BLaER1 treated with 17β-estradiol and CSF1 and Interleukin-3, amounts not matched to agents 10 nM and 100 nM (cell line): ENCODE measurements at regions not wholly inside any gene's neighbourhood (a gene's known extent, or its start where the extent isn't known, plus 50 kb on each side); places are given as distances from the start of the nearest gene placed in this dataset.

Experiments
- H3K27ac ChIP-seq, 11 experiments: shearing (Covaris generic); formaldehyde crosslinking; 2 replicates each; pipeline ENCODE4 v1.8.1; 2022
- H3K27me3 ChIP-seq, 11 experiments: shearing (Covaris generic); formaldehyde crosslinking; 2 replicates each; pipeline ENCODE4 v1.8.1; 2022
- H3K36me3 ChIP-seq, 11 experiments: shearing (Covaris generic); formaldehyde crosslinking; 2 replicates each; pipeline ENCODE4 v1.8.1; 2022
- H3K4me1 ChIP-seq, 10 experiments: shearing (Covaris generic); formaldehyde crosslinking; 2 replicates each; pipeline ENCODE4 v1.8.1; 2022
- H3K4me2 ChIP-seq, 11 experiments: shearing (Covaris generic); formaldehyde crosslinking; 2 replicates each; pipeline ENCODE4 v1.8.1; 2022
- H3K4me3 ChIP-seq, 10 experiments: shearing (Covaris generic); formaldehyde crosslinking; 2 replicates each; pipeline ENCODE4 v1.8.1; 2022
- H3K9ac ChIP-seq, 11 experiments: shearing (Covaris generic); formaldehyde crosslinking; 2 replicates each; pipeline ENCODE4 v1.8.1; 2022
- H3K9me3 ChIP-seq, 11 experiments: shearing (Covaris generic); formaldehyde crosslinking; replicated peaks in 1 of 11; 2 replicates each; pipeline ENCODE4 v1.8.1; 2022
- H4K20me1 ChIP-seq, 11 experiments: shearing (Covaris generic); formaldehyde crosslinking; 2 replicates each; pipeline ENCODE4 v1.8.1; 2022
- Cebpa-rat ChIP-seq, 11 experiments: shearing (Covaris generic); IDR thresholded peaks; 2 replicates each; pipeline ENCODE4 v1.8.1; 2022

DNA sequence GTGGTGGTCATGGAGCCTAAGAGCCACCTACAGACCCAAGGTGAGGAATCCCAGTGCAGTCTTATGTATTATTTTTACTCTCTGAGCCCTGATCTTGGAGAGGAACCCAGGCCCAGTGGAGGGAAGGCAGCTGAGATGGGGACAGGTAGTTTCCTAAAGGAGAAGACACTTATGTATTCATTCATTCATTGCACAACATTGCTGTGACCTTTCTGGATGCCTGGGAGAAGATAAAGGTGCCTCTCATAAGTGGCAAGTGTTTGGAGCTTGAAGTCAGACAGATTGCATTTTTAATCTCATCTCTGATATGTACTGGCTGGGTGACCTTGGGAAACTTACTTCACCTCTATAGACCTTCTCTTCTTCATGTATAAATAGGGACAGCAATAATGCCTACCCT is 111.1 kb downstream of the CEBPB start:
- Histone ChIP-seq H3K9me3 (no peaks in the 10 kb centered on the region), H3K36me3 (no peaks in the 10 kb centered on the region), H3K9ac (no peak overlapping the region), H3K4me3 (no peak overlapping the region), H3K27me3 (no peaks in the 10 kb centered on the region; a peak in 1 of 22 replicates), H3K27ac (no peak overlapping the region), H3K4me1 (peaks cover 31 to 78% (median 62%) of the 10 kb centered on the region in 10 experiments), H3K4me2 (peak overlapping the region in 8 of 11 experiments; percentile 49 to 84 (median 74); a peak in 12 of 22 replicates), H4K20me1 (peaks cover 0 to 5% (median 0%) of the 10 kb centered on the region in 11 experiments; a peak in 2 of 22 replicates)
- no peak for TF ChIP-seq Cebpa-rat (IDR thresholded peaks at IDR 0.05)

DNA sequence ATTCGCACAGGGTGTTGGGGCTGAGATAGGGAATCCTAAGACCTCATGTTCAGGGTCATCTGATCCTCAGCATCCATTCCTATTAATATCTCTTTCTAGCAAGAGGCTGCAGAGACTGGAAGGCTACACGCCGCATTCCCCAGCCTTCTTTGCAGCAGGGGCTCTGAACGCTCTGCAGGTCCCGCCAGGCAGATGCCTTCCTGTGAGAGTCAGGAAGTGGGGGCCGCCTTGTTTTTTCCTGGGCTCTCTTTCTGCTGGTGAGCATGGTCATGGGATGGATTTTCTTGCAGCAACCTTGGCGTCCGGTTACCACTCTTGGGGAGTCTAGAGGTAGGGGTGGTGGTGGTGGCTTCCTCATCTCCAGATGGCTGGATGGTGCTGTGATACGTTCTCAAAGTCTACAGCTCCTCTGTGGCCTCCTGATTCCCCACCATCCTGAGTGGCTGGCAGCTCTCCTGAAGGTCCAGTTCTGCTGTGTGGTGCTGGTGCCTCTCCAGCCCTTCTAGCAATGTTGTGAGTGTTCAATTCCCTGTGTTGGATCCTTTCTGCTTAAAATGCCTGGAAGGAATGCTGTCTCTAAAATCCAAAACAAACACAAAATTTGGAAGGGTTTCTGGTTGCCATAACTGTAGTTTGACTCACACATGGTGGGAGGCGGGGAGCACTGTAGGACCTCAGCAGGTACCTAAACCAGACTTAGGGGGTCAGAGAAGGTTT is 111.9 kb downstream of the CEBPB start:
- no peaks in the 10 kb centered on the region for H3K36me3 ChIP-seq
- H3K27me3 ChIP-seq = no peaks in the 10 kb centered on the region; a peak in 1 of 22 replicates
- H3K9me3 ChIP-seq = no peaks in the 10 kb centered on the region
- peak overlapping the region in 2 of 11 experiments; percentile 18 to 26; a peak in 2 of 22 replicates for H3K9ac ChIP-seq
- H3K27ac ChIP-seq = peak overlapping the region in 5 of 11 experiments; percentile 3 to 48 (median 37); a peak in 6 of 22 replicates
- peaks cover 23 to 77% (median 58%) of the 10 kb centered on the region in 10 experiments for H3K4me1 ChIP-seq
- H3K4me2 ChIP-seq = peak overlapping the region; percentile 17 to 84 (median 73)
- no peak for TF ChIP-seq Cebpa-rat (IDR thresholded peaks at IDR 0.05)
- H3K4me3 ChIP-seq = no peak overlapping the region
- H4K20me1 ChIP-seq = no peaks in the 10 kb centered on the region

GRCh38 chr20:50303573-50304500 is 113.2 kb downstream of the CEBPB start:
- no peaks in the 10 kb centered on the region; a peak in 1 of 22 replicates for H3K27me3 ChIP-seq
- no peaks in the 10 kb centered on the region for H4K20me1 ChIP-seq
- H3K4me2 ChIP-seq = peak overlapping the region in 10 of 11 experiments; percentile 10 to 82 (median 62); a peak in 18 of 22 replicates
- H3K27ac ChIP-seq = peak overlapping the region in 4 of 11 experiments; percentile 12 to 41 (median 28); a peak in 7 of 22 replicates
- H3K9me3 ChIP-seq = no peaks in the 10 kb centered on the region
- TF ChIP-seq Cebpa-rat (IDR thresholded peaks at IDR 0.05) = no peak
- no peak overlapping the region for H3K4me3 ChIP-seq
- peak overlapping the region in 5 of 11 experiments; percentile 0 to 37 (median 25); a peak in 5 of 22 replicates for H3K9ac ChIP-seq
- H3K36me3 ChIP-seq = no peaks in the 10 kb centered on the region
- H3K4me1 ChIP-seq = peaks cover 11 to 76% (median 51%) of the 10 kb centered on the region in 10 experiments

DNA sequence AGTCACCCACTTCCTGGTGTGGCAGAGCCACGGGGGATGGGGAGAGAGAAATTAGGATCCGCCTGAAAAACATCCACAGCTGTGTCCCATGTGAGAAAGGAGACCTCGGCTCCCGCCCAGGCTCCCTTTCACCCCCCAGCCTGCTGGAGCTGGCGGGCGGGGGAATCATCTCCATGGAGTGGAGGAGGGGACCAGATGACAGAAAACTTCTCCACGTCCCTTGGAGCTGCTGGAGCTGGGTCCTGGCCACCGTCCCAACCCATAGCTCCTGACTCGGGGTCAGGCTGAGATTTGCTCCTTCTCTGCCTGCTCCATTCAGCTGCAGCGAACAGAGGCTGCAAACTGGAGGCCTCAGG is 113.8 kb downstream of the CEBPB start:
- Histone ChIP-seq H3K9me3 (no peaks in the 10 kb centered on the region), H3K4me3 (no peak overlapping the region), H3K9ac (peak overlapping the region in 5 of 11 experiments; percentile 0 to 37 (median 25); a peak in 5 of 22 replicates), H3K4me1 (peaks cover 11 to 78% (median 50%) of the 10 kb centered on the region in 10 experiments), H3K27ac (peak overlapping the region in 5 of 11 experiments; percentile 12 to 41 (median 32); a peak in 7 of 22 replicates), H3K4me2 (peak overlapping the region in 10 of 11 experiments; percentile 10 to 82 (median 62); a peak in 18 of 22 replicates), H3K27me3 (no peaks in the 10 kb centered on the region; a peak in 1 of 22 replicates), H4K20me1 (no peaks in the 10 kb centered on the region), H3K36me3 (no peaks in the 10 kb centered on the region)
- no peak for TF ChIP-seq Cebpa-rat (IDR thresholded peaks at IDR 0.05)

DNA sequence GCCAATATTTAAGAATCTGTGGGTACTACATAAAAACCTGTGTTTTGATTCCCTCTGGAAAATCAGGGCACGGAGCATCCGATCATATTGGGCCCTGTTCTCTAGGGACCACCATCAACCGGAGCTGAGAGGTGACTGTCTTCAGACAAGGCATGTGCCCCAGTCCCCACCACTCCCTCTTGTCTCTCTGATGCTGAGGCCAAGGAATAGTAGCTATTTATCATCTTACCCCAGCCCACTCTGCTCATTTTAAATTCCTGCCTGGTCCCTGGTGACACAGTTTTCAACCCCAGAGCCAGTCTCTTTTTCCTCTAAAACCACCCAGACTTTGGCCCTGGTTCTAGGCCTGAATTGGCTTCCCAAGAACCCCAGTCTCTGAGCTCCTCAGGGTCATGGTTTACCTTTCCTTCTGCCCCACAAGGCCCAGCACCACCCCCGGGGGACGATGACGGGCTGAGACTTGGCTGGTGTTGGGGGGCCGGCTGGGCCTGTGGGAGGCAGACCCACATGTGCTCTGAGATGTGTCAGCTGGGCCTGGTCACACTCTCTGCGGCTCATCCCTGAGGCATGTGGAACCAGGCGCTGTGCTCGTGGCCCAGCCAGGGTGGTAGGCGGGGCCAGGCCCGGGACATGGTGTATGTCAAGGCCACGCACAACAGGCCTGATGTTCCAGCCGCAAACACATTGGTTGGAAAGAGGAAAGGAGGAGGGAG is 114.4 kb downstream of the CEBPB start:
- H3K9ac ChIP-seq = peak overlapping the region in 4 of 11 experiments; percentile 0 to 37 (median 30); a peak in 2 of 22 replicates
- H3K4me3 ChIP-seq = no peak overlapping the region
- no peak for TF ChIP-seq Cebpa-rat (IDR thresholded peaks at IDR 0.05)
- peaks cover 11 to 84% (median 50%) of the 10 kb centered on the region in 10 experiments for H3K4me1 ChIP-seq
- H3K27me3 ChIP-seq = no peaks in the 10 kb centered on the region; a peak in 1 of 22 replicates
- H4K20me1 ChIP-seq = no peaks in the 10 kb centered on the region
- H3K4me2 ChIP-seq = peak overlapping the region in 9 of 11 experiments; percentile 7 to 82 (median 69); a peak in 14 of 22 replicates
- no peaks in the 10 kb centered on the region for H3K36me3 ChIP-seq
- H3K27ac ChIP-seq = peak overlapping the region in 6 of 11 experiments; percentile 13 to 41 (median 29); a peak in 6 of 22 replicates
- no peaks in the 10 kb centered on the region for H3K9me3 ChIP-seq

- no peak overlapping the region for H3K4me3 ChIP-seq
- peaks cover 11 to 92% (median 53%) of the 10 kb centered on the region in 10 experiments for H3K4me1 ChIP-seq
- no peaks in the 10 kb centered on the region for H3K36me3 ChIP-seq
- H4K20me1 ChIP-seq = no peaks in the 10 kb centered on the region
- no peaks in the 10 kb centered on the region for H3K9me3 ChIP-seq
- TF ChIP-seq Cebpa-rat (IDR thresholded peaks at IDR 0.05) = no peak
- H3K9ac ChIP-seq = peak overlapping the region in 1 of 11 experiments; percentile 4; a peak in 2 of 22 replicates
- H3K27me3 ChIP-seq = no peaks in the 10 kb centered on the region; a peak in 1 of 22 replicates
- H3K4me2 ChIP-seq = peak overlapping the region in 3 of 11 experiments; percentile 7 to 73 (median 26); a peak in 3 of 22 replicates
- peak overlapping the region in 1 of 11 experiments; percentile 21; a peak in 3 of 22 replicates for H3K27ac ChIP-seq
These were observed 115.2 kb downstream of the CEBPB start for GRCh38 chr20:50305636-50306477.

DNA sequence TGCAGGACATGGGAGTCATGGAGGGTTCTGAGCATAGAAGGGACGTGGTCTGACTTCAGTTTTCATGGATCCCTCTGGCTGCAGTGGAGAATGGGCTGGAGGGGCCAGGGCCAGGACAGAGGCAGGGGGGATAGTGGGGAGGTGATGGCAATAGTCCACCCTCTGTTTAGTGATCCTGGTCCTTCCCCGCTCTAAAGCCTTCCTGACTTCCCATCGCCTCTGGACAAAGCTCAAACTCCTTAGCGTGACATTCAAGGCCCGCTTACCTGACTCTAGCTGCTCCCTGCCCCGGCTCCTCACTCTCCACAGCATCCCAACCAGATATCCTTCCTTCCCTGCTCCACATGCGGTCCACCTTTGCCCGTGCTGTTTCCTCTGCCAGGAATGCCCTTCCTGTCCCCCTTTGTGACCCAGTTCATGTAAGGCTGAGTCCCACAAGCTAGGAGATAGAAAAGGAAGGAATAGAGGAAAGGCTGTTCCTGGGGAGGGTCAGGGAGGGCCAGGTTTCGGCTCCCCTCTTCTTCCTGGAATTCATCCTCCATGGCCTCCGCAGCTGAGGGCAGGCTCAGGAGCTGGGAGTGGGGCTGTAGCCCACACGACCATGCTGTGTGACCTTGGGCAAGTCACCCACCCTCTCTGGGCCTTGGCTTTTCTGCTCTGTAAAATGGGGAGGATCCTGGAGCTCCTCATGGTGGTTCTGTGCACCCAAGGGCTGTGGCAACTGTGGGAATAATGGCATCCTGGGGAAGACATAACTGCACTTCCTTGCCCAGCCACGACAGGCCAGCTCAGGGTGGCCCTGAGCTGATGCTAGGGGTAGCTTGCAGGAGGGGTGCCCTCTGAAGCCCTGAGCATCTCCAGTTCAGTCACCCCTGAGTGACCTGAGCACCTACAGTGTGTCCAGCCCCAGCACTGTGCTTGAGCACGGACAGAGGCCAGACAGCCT is 116.1 kb downstream of the CEBPB start:
- Histone ChIP-seq H3K4me1 (peaks cover 11 to 90% (median 48%) of the 10 kb centered on the region in 10 experiments), H3K27ac (peak overlapping the region in 1 of 11 experiments; percentile 43; a peak in 1 of 22 replicates), H3K4me2 (peak overlapping the region in 3 of 11 experiments; percentile 7 to 80 (median 38); a peak in 4 of 22 replicates), H3K9me3 (no peaks in the 10 kb centered on the region), H3K27me3 (no peaks in the 10 kb centered on the region), H4K20me1 (no peaks in the 10 kb centered on the region), H3K36me3 (no peaks in the 10 kb centered on the region), H3K9ac (no peak overlapping the region), H3K4me3 (no peak overlapping the region)
- TF ChIP-seq Cebpa-rat (IDR thresholded peaks at IDR 0.05) = no peak
